Right lobe of liver (tissue), 6 donors: ENCODE measurements at regions not wholly inside any gene's neighbourhood (a gene's known extent, or its start where the extent isn't known, plus 50 kb on each side); places are given as distances from the start of the nearest gene placed in this dataset.

ENCODE experiments used
- ATAC-seq, 4 donors: fragments of 200-7000 bp; cut with Tn5 transposase; one replicate each; pipeline ENCODE4 v1.9.1; 2020; ENCODE audit warnings: mild to moderate bottlenecking in 4 of 4, moderate library complexity in 4 of 4
- DNase-seq, 3 donors: peaks; one replicate each; pipeline ENCODE4 v3.0.0-alpha.2; 2020
- H3K27ac ChIP-seq, 3 donors: fragments of 200-600 bp; one replicate each; pipeline ENCODE4 v1.8.0; 2022
- H3K27me3 ChIP-seq, 2 donors: fragments of 200-600 bp; one replicate each; pipeline ENCODE4 v1.8.0; 2022
- H3K36me3 ChIP-seq, 4 donors: fragments of 200-600 bp; sonication (generic) in 1 of 4; one replicate each; pipeline versions ENCODE4 v1.5.1 to v1.8.0; 2017 to 2022; ENCODE audit warnings: control low read depth in 1 of 4
- H3K4me1 ChIP-seq, 4 donors: fragments of 200-600 bp; sonication (generic) in 1 of 4; one replicate each; pipeline versions ENCODE4 v1.5.1 to v1.8.0; 2017 to 2022; ENCODE audit warnings: control low read depth in 1 of 4
- H3K4me3 ChIP-seq, 3 donors: fragments of 200-600 bp; one replicate each; pipeline ENCODE4 v1.8.0; 2022
- H3K9me3 ChIP-seq, 4 donors: fragments of 200-600 bp; sonication (generic) in 1 of 4; one replicate each; pipeline versions ENCODE4 v1.5.1 to v1.8.0; 2017 to 2022; ENCODE audit warnings: control low read depth in 1 of 4
- POLR2A ChIP-seq: fragments of 450-650 bp; IDR thresholded peaks from one replicate; pipeline ENCODE4 v1.6.1; 2017; ENCODE audit warnings: antibody characterized with exemption, mild to moderate bottlenecking
- WGBS: methylation state at CpG from one replicate; pipeline ENCODE4 v1.1.6; 2018; ENCODE audit warnings: low coverage, low lambda C conversion rate; ENCODE audit not compliant: insufficient coverage; ENCODE audit errors: missing lambda C conversion rate; 5-methylcytosine and 5-hydroxymethylcytosine counted together
- intact Hi-C, 2 donors: fragments of 100-400 bp; cut with DNase I; formaldehyde crosslinking; loops; one replicate each; pipeline versions ENCODE4 v1.11.2 to v1.14.1; 2022
- TF ChIP-seq, protein P1 (sequence below), 4 donors: fragments of 200-600 bp in 3 of 4; fragments of 450-650 bp in 1 of 4; IDR thresholded peaks; one replicate each; pipeline versions ENCODE4 v1.5.1 to v1.8.0; 2016 to 2022; ENCODE audit warnings: antibody characterized with exemption in 4 of 4, mild to moderate bottlenecking in 2 of 4
- donor health status: DM: no; HTN: yes; CAD: no.
- donor health status: DM: no; HTN: no; CAD: no.
- donor health status: DM: no; HTN: no; CAD: no.
- donor health status: DM: no; HTN: yes; CAD: no.
- donor health status: DM: no; HTN: yes; CAD: no.

- no peaks in the 10 kb centered on the region for H3K4me1 ChIP-seq
- WGBS, result 50% methylated on average over 1 of the region's 1 CpG
- H3K4me3 ChIP-seq, result no peak overlapping the region
- H3K27me3 ChIP-seq, result no peaks in the 10 kb centered on the region
- DNase-seq, result no peak
- H3K9me3 ChIP-seq, result no peaks in the 10 kb centered on the region
- no peak for TF ChIP-seq POLR2A
- TF ChIP-seq, protein P1, sequence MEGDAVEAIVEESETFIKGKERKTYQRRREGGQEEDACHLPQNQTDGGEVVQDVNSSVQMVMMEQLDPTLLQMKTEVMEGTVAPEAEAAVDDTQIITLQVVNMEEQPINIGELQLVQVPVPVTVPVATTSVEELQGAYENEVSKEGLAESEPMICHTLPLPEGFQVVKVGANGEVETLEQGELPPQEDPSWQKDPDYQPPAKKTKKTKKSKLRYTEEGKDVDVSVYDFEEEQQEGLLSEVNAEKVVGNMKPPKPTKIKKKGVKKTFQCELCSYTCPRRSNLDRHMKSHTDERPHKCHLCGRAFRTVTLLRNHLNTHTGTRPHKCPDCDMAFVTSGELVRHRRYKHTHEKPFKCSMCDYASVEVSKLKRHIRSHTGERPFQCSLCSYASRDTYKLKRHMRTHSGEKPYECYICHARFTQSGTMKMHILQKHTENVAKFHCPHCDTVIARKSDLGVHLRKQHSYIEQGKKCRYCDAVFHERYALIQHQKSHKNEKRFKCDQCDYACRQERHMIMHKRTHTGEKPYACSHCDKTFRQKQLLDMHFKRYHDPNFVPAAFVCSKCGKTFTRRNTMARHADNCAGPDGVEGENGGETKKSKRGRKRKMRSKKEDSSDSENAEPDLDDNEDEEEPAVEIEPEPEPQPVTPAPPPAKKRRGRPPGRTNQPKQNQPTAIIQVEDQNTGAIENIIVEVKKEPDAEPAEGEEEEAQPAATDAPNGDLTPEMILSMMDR (IDR thresholded peaks at IDR 0.05), result no peak
- no peaks in the 10 kb centered on the region for H3K36me3 ChIP-seq
- intact Hi-C loops, result no loop called here
- no peak overlapping the region for H3K27ac ChIP-seq
- ATAC-seq, result no peak
Measured at GRCh38 chr6:148027201-148027600, 315.4 kb upstream of the SASH1 start.

- DNase-seq (no peak), ATAC-seq (no peak)
- Histone ChIP-seq H3K4me1 (no peaks in the 10 kb centered on the region), H3K4me3 (no peak overlapping the region), H3K9me3 (no peaks in the 10 kb centered on the region), H3K27ac (no peak overlapping the region), H3K27me3 (no peaks in the 10 kb centered on the region), H3K36me3 (no peaks in the 10 kb centered on the region)
- intact Hi-C loops, result no loop called here
- TF ChIP-seq, protein P1 (IDR thresholded peaks at IDR 0.05), result no peak
- TF ChIP-seq POLR2A, result no peak
- 77% methylated on average over 5 of the region's 7 CpGs for WGBS
Measured at GRCh38 chr6:148035806-148036390, 306.7 kb upstream of the SASH1 start.

DNA sequence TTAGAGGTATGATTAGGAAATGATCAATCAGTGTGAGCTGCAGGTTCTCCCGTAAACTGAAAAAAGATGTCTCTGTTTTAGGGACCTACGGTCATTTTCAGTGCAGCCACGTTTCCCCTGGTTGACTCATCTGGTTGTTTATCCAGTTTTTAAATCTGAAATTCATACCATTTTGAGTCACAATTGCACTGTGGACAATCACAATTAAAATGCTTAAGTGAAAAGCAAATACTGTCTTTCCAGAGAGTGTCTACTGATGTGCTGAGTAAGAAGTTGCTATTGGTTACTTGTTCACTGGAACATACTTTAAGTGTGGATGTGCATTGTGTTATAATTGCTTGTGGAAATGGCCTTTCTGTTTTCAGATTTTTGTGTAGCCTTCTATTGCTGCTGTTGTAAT is 305.1 kb upstream of the SASH1 start:
- H3K4me1 ChIP-seq, result no peaks in the 10 kb centered on the region
- no peaks in the 10 kb centered on the region for H3K27me3 ChIP-seq
- intact Hi-C loops, result no loop called here
- DNase-seq, result no peak
- no peaks in the 10 kb centered on the region for H3K9me3 ChIP-seq
- H3K27ac ChIP-seq, result no peak overlapping the region
- no peak for ATAC-seq
- 70% methylated on average over 3 of the region's 3 CpGs for WGBS
- TF ChIP-seq POLR2A, result no peak
- TF ChIP-seq, protein P1 (IDR thresholded peaks at IDR 0.05), result no peak
- H3K36me3 ChIP-seq, result no peaks in the 10 kb centered on the region
- H3K4me3 ChIP-seq, result no peak overlapping the region

DNA sequence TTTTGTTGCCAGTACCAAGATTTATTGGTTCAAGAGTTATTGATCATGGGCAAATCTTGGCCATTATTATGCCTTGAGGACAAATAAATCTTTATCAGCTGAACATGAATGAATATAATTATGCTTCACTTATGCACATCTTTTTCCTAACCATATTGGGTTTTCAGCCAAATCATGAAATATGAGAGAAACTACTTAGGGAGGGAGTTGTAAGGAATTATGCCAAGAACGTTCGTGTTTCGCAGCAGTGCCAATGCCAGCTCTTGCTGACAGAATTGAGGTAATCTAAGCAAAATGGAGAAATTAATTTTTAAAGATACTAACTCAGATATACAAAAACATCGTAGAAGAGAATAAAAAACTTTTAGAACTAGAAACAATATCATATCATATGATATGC is 301.1 kb upstream of the SASH1 start:
- Histone ChIP-seq H3K36me3 (no peaks in the 10 kb centered on the region), H3K27me3 (no peaks in the 10 kb centered on the region), H3K9me3 (no peaks in the 10 kb centered on the region), H3K27ac (no peak overlapping the region), H3K4me1 (no peaks in the 10 kb centered on the region), H3K4me3 (no peak overlapping the region)
- TF ChIP-seq, protein P1 (IDR thresholded peaks at IDR 0.05), result no peak
- TF ChIP-seq POLR2A, result no peak
- intact Hi-C loops, result no loop called here
- WGBS, result 59% methylated on average over 4 of the region's 4 CpGs
- no peak for DNase-seq
- ATAC-seq, result no peak

- 33% methylated on average over 1 of the region's 1 CpG for WGBS
- ATAC-seq, result no peak
Measured at GRCh38 chr6:148042536-148042935, 300.1 kb upstream of the SASH1 start.

More at GRCh38 chr6:148042536-148042935, 300.1 kb upstream of the SASH1 start:
- H3K27ac ChIP-seq, result no peak overlapping the region
- DNase-seq, result no peak
- no peaks in the 10 kb centered on the region for H3K4me1 ChIP-seq
- no peaks in the 10 kb centered on the region for H3K27me3 ChIP-seq
- TF ChIP-seq, protein P1 (IDR thresholded peaks at IDR 0.05), result no peak
- no peak for TF ChIP-seq POLR2A
- no peaks in the 10 kb centered on the region for H3K36me3 ChIP-seq
- H3K9me3 ChIP-seq, result no peaks in the 10 kb centered on the region
- intact Hi-C loops, result no loop called here
- H3K4me3 ChIP-seq, result no peak overlapping the region
